ENCODE measurements at regions not wholly inside any gene's neighbourhood (a gene's known extent, or its start where the extent isn't known, plus 50 kb on each side); places are given as distances from the start of the nearest gene placed in this dataset.

- no peaks in the 10 kb centered on the region for H3K27me3 ChIP-seq
- no peak for ATAC-seq
Measured at GRCh38 chr5:56422076-56422762, 189.1 kb upstream of the ANKRD55 start.

GRCh38 chr5:56421246-56422075 is 188.3 kb upstream of the ANKRD55 start:
- intact Hi-C loops (cut with DNase I; ENCODE audit: low total_unique reads) = no loop called here

More at GRCh38 chr5:56422076-56422762, 189.1 kb upstream of the ANKRD55 start:
- no peak for DNase-seq
- in situ Hi-C loops (cut with MboI; ENCODE audit: low sequenced_read_pairs in 4 of 4) = no loop called here
- H3K27ac ChIP-seq = no peak overlapping the region
- H3K4me1 ChIP-seq = no peaks in the 10 kb centered on the region
- intact Hi-C loops (cut with DNase I; ENCODE audit: low total_unique reads) = no loop called here
- H3K36me3 ChIP-seq = no peaks in the 10 kb centered on the region
- TF ChIP-seq CTCF (IDR thresholded peaks at IDR 0.05 in 4 of 5, conservative IDR thresholded peaks at IDR 0.05 in 1 of 5) (no peak), POLR2A (IDR thresholded peaks at IDR 0.05) (no peak)
- no peaks in the 10 kb centered on the region for H3K9me3 ChIP-seq
- H3K4me3 ChIP-seq = no peak overlapping the region

GRCh38 chr5:56420323-56420722 is 187.2 kb upstream of the ANKRD55 start:
- intact Hi-C loops (cut with DNase I; ENCODE audit: low total_unique reads) = no loop called here
- in situ Hi-C loops (cut with MboI; ENCODE audit: low sequenced_read_pairs in 4 of 4) = no loop called here
- H3K9me3 ChIP-seq = no peaks in the 10 kb centered on the region
- DNase-seq (no peak), ATAC-seq (no peak)
- H3K27ac ChIP-seq = no peak overlapping the region
- no peaks in the 10 kb centered on the region for H3K36me3 ChIP-seq
- H3K4me3 ChIP-seq = no peak overlapping the region
- no peaks in the 10 kb centered on the region for H3K27me3 ChIP-seq
- TF ChIP-seq CTCF (IDR thresholded peaks at IDR 0.05 in 4 of 5, conservative IDR thresholded peaks at IDR 0.05 in 1 of 5) = no peak
- TF ChIP-seq POLR2A (IDR thresholded peaks at IDR 0.05) = no peak
- H3K4me1 ChIP-seq = no peaks in the 10 kb centered on the region

More at GRCh38 chr5:56421246-56422075, 188.3 kb upstream of the ANKRD55 start:
- Histone ChIP-seq H3K4me3 (no peak overlapping the region), H3K27ac (no peak overlapping the region), H3K4me1 (no peaks in the 10 kb centered on the region), H3K36me3 (no peaks in the 10 kb centered on the region), H3K9me3 (no peaks in the 10 kb centered on the region), H3K27me3 (no peaks in the 10 kb centered on the region)
- ATAC-seq (no peak), DNase-seq (no peak)
- TF ChIP-seq POLR2A (IDR thresholded peaks at IDR 0.05) (no peak), CTCF (IDR thresholded peaks at IDR 0.05 in 4 of 5, conservative IDR thresholded peaks at IDR 0.05 in 1 of 5) (no peak)
- in situ Hi-C loops (cut with MboI; ENCODE audit: low sequenced_read_pairs in 4 of 4) = no loop called here

- DNase-seq (no peak), ATAC-seq (no peak)
- TF ChIP-seq CTCF (IDR thresholded peaks at IDR 0.05 in 4 of 5, conservative IDR thresholded peaks at IDR 0.05 in 1 of 5) = no peak
- no peak for TF ChIP-seq POLR2A (IDR thresholded peaks at IDR 0.05)
- intact Hi-C loops (cut with DNase I; ENCODE audit: low total_unique reads) (no loop called here), in situ Hi-C loops (cut with MboI; ENCODE audit: low sequenced_read_pairs in 4 of 4) (no loop called here)
- Histone ChIP-seq H3K4me1 (no peaks in the 10 kb centered on the region), H3K9me3 (no peaks in the 10 kb centered on the region), H3K27me3 (no peaks in the 10 kb centered on the region), H3K36me3 (no peaks in the 10 kb centered on the region), H3K27ac (no peak overlapping the region), H3K4me3 (no peak overlapping the region)
Measured at GRCh38 chr5:56419667-56420066, 186.5 kb upstream of the ANKRD55 start.

All from gastrocnemius medialis (tissue), 4 donors.